Calu3 (cell line): ENCODE measurements at regions not wholly inside any gene's neighbourhood (a gene's known extent, or its start where the extent isn't known, plus 50 kb on each side); places are given as distances from the start of the nearest gene placed in this dataset.

ENCODE experiments used
- BruUV-seq: library from RNA; stranded (reverse); fragments of 400-500 nt; replicated peaks from 2 replicates; lab custom pipeline; 2021; lab: Mats Ljungman, UMichigan
- CTCF ChIA-PET: fragments of 300-600 bp; sonication (Branson Sonifier 250); formaldehyde crosslinking; loops from one replicate; lab custom pipeline; 2022; ENCODE audit warnings: antibody characterized with exemption; lab: Charles Lee
- DNase-seq: peaks from one replicate; pipeline ENCODE4 v3.0.0; 2022
- H3K27ac Mint-ChIP-seq: one replicate; pipeline ENCODE4 v1.8.0; 2022; ENCODE audit warnings: mixed read lengths; ENCODE audit not compliant: unreplicated experiment
- H3K27me3 Mint-ChIP-seq: one replicate; pipeline ENCODE4 v1.8.0; 2022; ENCODE audit warnings: mixed read lengths; ENCODE audit not compliant: unreplicated experiment
- H3K36me3 Mint-ChIP-seq: one replicate; pipeline ENCODE4 v1.8.0; 2022; ENCODE audit warnings: mild to moderate bottlenecking, moderate library complexity, mixed read lengths; ENCODE audit not compliant: insufficient read depth, unreplicated experiment
- H3K4me1 Mint-ChIP-seq: one replicate; pipeline ENCODE4 v1.8.0; 2022; ENCODE audit warnings: mild to moderate bottlenecking, low read depth, mixed read lengths; ENCODE audit not compliant: unreplicated experiment
- H3K4me3 Mint-ChIP-seq: one replicate; pipeline ENCODE4 v1.8.0; 2022; ENCODE audit warnings: mild to moderate bottlenecking, low read depth, moderate library complexity, mixed read lengths; ENCODE audit not compliant: unreplicated experiment
- H3K9me3 Mint-ChIP-seq: one replicate; pipeline ENCODE4 v1.8.0; 2022; ENCODE audit warnings: low read depth, mixed read lengths; ENCODE audit not compliant: unreplicated experiment
- intact Hi-C: fragments of 100-400 bp; cut with micrococcal nuclease; formaldehyde crosslinking; loops from one replicate; pipeline ENCODE4 v1.10.0; 2022; ENCODE audit not compliant: unreplicated experiment
- TF ChIP-seq, protein P1 (sequence below): fragments of 200-600 bp; IDR thresholded peaks from one replicate; pipeline ENCODE4 v1.8.0; 2022; ENCODE audit warnings: antibody characterized with exemption; ENCODE audit not compliant: unreplicated experiment

DNA sequence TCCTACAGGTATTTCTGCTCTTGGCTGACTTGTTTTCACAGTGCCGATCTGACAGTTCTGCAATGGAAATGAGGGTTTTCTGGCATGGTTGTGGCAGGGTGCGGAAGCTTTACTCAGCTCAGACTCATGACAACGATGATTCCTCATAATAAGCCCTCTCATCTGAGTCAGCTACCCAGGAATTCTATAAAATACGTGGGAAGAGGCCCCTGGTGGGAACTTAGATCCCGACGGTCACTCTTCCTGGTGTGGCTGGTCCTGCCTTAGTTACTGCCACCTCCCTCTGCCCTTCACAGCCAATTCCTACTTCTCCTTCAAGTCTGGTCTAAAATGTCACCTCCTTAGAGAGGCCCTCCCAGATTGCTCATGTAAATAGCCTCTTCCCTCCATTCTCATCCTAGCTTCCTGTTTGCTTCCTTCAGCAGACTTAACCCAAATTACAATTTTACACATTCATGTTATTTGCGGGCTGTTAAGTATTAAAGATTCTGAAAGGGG lies 104.2 kb upstream of the MAP1LC3B2 start:
- CTCF ChIA-PET, result no interaction called here
- Mint-ChIP-seq H3K4me3 (peak overlapping the region; percentile 5), H3K27me3 (peaks cover 50% of the 10 kb centered on the region), H3K27ac (peak overlapping the region; percentile 22), H3K36me3 (no peaks in the 10 kb centered on the region), H3K9me3 (no peaks in the 10 kb centered on the region), H3K4me1 (peaks cover 21% of the 10 kb centered on the region)
- BruUV-seq, result no TSS peak
- TF ChIP-seq, protein P1, sequence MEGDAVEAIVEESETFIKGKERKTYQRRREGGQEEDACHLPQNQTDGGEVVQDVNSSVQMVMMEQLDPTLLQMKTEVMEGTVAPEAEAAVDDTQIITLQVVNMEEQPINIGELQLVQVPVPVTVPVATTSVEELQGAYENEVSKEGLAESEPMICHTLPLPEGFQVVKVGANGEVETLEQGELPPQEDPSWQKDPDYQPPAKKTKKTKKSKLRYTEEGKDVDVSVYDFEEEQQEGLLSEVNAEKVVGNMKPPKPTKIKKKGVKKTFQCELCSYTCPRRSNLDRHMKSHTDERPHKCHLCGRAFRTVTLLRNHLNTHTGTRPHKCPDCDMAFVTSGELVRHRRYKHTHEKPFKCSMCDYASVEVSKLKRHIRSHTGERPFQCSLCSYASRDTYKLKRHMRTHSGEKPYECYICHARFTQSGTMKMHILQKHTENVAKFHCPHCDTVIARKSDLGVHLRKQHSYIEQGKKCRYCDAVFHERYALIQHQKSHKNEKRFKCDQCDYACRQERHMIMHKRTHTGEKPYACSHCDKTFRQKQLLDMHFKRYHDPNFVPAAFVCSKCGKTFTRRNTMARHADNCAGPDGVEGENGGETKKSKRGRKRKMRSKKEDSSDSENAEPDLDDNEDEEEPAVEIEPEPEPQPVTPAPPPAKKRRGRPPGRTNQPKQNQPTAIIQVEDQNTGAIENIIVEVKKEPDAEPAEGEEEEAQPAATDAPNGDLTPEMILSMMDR, result no peak
- no peak for DNase-seq
- intact Hi-C loops, result no loop called here

- intact Hi-C loops, result no loop called here
- TF ChIP-seq, protein P1, result no peak
- peak; percentile 55 for DNase-seq
- Mint-ChIP-seq H3K36me3 (no peaks in the 10 kb centered on the region), H3K27ac (peak overlapping the region; percentile 48), H3K4me3 (peak overlapping the region; percentile 5), H3K27me3 (peaks cover 50% of the 10 kb centered on the region), H3K4me1 (peaks cover 21% of the 10 kb centered on the region), H3K9me3 (no peaks in the 10 kb centered on the region)
- BruUV-seq, result no TSS peak
- CTCF ChIA-PET, result interaction anchor here (0.7 kb wide), 1 partner anchor 33 kb away, joined by 4 read pairs; no protein-coding TSS in a partner anchor
These were observed 103.4 kb upstream of the MAP1LC3B2 start for GRCh38 chr12:116455540-116456329.

GRCh38 chr12:116456330-116457082 lies 102.7 kb upstream of the MAP1LC3B2 start:
- DNase-seq, result no peak
- no peaks in the 10 kb centered on the region for H3K9me3 Mint-ChIP-seq
- TF ChIP-seq, protein P1, result no peak
- no peak overlapping the region for H3K4me3 Mint-ChIP-seq
- CTCF ChIA-PET, result no interaction called here
- no TSS peak for BruUV-seq
- intact Hi-C loops, result no loop called here
- H3K36me3 Mint-ChIP-seq, result no peaks in the 10 kb centered on the region
- peak overlapping the region; percentile 48 for H3K27ac Mint-ChIP-seq
- H3K27me3 Mint-ChIP-seq, result peaks cover 53% of the 10 kb centered on the region
- H3K4me1 Mint-ChIP-seq, result peaks cover 21% of the 10 kb centered on the region

GRCh38 chr12:116458492-116458891 lies 100.7 kb upstream of the MAP1LC3B2 start:
- peaks cover 73% of the 10 kb centered on the region for H3K27me3 Mint-ChIP-seq
- TF ChIP-seq, protein P1, result no peak
- H3K4me3 Mint-ChIP-seq, result no peak overlapping the region
- no peak for DNase-seq
- intact Hi-C loops, result no loop called here
- peaks cover 21% of the 10 kb centered on the region for H3K4me1 Mint-ChIP-seq
- H3K9me3 Mint-ChIP-seq, result no peaks in the 10 kb centered on the region
- no peaks in the 10 kb centered on the region for H3K36me3 Mint-ChIP-seq
- BruUV-seq, result no TSS peak
- H3K27ac Mint-ChIP-seq, result no peak overlapping the region
- CTCF ChIA-PET, result no interaction called here
